ENCODE measurements at regions not wholly inside any gene's neighbourhood (a gene's known extent, or its start where the extent isn't known, plus 50 kb on each side); places are given as distances from the start of the nearest gene placed in this dataset.

GRCh38 chr7:69517985-69518704 is 80.1 kb upstream of the AUTS2 start:
- TF ChIP-seq, protein P1, sequence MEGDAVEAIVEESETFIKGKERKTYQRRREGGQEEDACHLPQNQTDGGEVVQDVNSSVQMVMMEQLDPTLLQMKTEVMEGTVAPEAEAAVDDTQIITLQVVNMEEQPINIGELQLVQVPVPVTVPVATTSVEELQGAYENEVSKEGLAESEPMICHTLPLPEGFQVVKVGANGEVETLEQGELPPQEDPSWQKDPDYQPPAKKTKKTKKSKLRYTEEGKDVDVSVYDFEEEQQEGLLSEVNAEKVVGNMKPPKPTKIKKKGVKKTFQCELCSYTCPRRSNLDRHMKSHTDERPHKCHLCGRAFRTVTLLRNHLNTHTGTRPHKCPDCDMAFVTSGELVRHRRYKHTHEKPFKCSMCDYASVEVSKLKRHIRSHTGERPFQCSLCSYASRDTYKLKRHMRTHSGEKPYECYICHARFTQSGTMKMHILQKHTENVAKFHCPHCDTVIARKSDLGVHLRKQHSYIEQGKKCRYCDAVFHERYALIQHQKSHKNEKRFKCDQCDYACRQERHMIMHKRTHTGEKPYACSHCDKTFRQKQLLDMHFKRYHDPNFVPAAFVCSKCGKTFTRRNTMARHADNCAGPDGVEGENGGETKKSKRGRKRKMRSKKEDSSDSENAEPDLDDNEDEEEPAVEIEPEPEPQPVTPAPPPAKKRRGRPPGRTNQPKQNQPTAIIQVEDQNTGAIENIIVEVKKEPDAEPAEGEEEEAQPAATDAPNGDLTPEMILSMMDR (IDR thresholded peaks at IDR 0.05; ENCODE audit: borderline replicate concordance, extremely low read depth, low read length, poor library complexity, severe bottlenecking), result no peak
- no peak for TF ChIP-seq EZH2 (IDR thresholded peaks at IDR 0.05; ENCODE audit: borderline replicate concordance, low read depth, low read length, severe bottlenecking)

Data from DND-41 (cell line).